RWPE2 (cell line): ENCODE measurements at regions not wholly inside any gene's neighbourhood (a gene's known extent, or its start where the extent isn't known, plus 50 kb on each side); places are given as distances from the start of the nearest gene placed in this dataset.
"Not testable (repeated sequence)": the region's sequence is repeated elsewhere in the genome, so short reads cannot be mapped to it uniquely, and the experiment has no call there.

Experiments used
- ATAC-seq: fragments of 200-7000 bp; cut with Tn5 transposase; 3 replicates; pipeline ENCODE4 v1.9.1; 2021; ENCODE audit warnings: low read depth
- DNase-seq: peaks from one replicate; pipeline ENCODE4 v3.0.0-alpha.2; 2020; ENCODE audit warnings: low spot score
- H3K27ac ChIP-seq: fragments of 450-650 bp; 2 replicates; pipeline ENCODE4 v1.5.1; 2017; ENCODE audit warnings: mild to moderate bottlenecking; ENCODE audit not compliant: poor library complexity, severe bottlenecking
- H3K27me3 ChIP-seq: fragments of 250-450 bp; sonication (Bioruptor Pico); 2 replicates; pipeline ENCODE4 v1.5.1; 2021; ENCODE audit warnings: mild to moderate bottlenecking, moderate library complexity; ENCODE audit not compliant: insufficient read depth, poor library complexity, severe bottlenecking
- H3K36me3 ChIP-seq: fragments of 250-450 bp; sonication (Bioruptor Pico); 2 replicates; pipeline ENCODE4 v1.5.1; 2020; ENCODE audit warnings: low read depth, mild to moderate bottlenecking, moderate library complexity
- H3K4me1 ChIP-seq: fragments of 250-450 bp; sonication (Bioruptor Pico); 2 replicates; pipeline ENCODE4 v1.5.1; 2021; ENCODE audit warnings: mild to moderate bottlenecking, moderate library complexity; ENCODE audit not compliant: insufficient read depth, poor library complexity, severe bottlenecking
- H3K4me3 ChIP-seq: fragments of 250-450 bp; sonication (Bioruptor Pico); 2 replicates; pipeline ENCODE4 v1.5.1; 2021; ENCODE audit warnings: mild to moderate bottlenecking, moderate library complexity; ENCODE audit not compliant: severe bottlenecking
- H3K9me3 ChIP-seq: fragments of 250-450 bp; sonication (Bioruptor Pico); 2 replicates; pipeline ENCODE4 v1.5.1; 2021; ENCODE audit warnings: mild to moderate bottlenecking, moderate library complexity; ENCODE audit not compliant: severe bottlenecking
- TF ChIP-seq, protein P1 (sequence below): fragments of 450-650 bp; IDR thresholded peaks from one replicate; pipeline ENCODE4 v1.5.1; 2017; ENCODE audit warnings: mild to moderate bottlenecking, moderate library complexity; ENCODE audit not compliant: poor library complexity, severe bottlenecking

DNA sequence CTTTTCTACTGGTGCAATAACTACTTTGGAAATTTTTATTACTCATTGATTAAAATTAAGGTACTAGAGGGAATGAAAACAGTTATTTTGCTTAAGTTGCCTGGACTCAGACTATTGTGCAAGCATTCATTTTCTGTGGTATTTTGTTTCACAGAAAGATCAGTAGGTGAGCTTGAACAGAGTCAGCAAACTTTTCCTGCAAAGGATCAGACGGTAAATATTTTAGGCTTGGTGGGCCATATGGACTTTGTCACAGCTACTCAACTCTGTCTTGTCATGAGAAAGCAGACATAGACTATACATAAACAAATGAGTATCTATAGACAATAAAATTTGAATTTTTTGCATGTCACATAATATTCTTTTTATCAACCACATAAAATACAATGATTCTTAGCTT, 1036.4 kb downstream of the NR2F1-AS1 start:
- H3K4me1 ChIP-seq: no peaks in the 10 kb centered on the region
- no peak for DNase-seq
- no peak for ATAC-seq

DNA sequence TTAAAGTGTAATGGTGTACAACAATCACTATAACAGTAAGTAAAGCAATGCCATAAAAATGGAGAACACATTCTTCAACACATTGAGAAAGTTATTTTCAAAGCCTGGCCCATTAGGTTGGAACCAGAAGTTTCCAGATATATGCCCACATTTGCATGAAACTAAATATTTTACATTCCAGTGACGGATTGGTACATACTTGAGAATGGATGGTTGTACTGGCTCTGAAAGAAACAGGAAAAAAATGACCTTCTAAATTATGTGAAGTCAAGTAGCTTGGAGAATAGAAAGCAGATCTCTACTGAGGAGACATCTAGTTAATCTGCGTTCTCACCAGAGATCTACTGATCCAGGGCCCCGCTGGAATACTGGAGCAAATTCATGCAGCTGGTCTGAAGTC, 1037.0 kb downstream of the NR2F1-AS1 start:
- Histone ChIP-seq H3K4me1 (no peaks in the 10 kb centered on the region), H3K27me3 (no peaks in the 10 kb centered on the region), H3K27ac (no peak overlapping the region), H3K36me3 (no peaks in the 10 kb centered on the region), H3K9me3 (no peaks in the 10 kb centered on the region), H3K4me3 (no peak overlapping the region)
- TF ChIP-seq, protein P1, sequence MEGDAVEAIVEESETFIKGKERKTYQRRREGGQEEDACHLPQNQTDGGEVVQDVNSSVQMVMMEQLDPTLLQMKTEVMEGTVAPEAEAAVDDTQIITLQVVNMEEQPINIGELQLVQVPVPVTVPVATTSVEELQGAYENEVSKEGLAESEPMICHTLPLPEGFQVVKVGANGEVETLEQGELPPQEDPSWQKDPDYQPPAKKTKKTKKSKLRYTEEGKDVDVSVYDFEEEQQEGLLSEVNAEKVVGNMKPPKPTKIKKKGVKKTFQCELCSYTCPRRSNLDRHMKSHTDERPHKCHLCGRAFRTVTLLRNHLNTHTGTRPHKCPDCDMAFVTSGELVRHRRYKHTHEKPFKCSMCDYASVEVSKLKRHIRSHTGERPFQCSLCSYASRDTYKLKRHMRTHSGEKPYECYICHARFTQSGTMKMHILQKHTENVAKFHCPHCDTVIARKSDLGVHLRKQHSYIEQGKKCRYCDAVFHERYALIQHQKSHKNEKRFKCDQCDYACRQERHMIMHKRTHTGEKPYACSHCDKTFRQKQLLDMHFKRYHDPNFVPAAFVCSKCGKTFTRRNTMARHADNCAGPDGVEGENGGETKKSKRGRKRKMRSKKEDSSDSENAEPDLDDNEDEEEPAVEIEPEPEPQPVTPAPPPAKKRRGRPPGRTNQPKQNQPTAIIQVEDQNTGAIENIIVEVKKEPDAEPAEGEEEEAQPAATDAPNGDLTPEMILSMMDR: no peak
- DNase-seq (no peak), ATAC-seq (no peak)

More for the DNA sequence above, 1036.4 kb downstream of the NR2F1-AS1 start:
- Histone ChIP-seq H3K4me3 (no peak overlapping the region), H3K27ac (no peak overlapping the region), H3K9me3 (no peaks in the 10 kb centered on the region), H3K36me3 (no peaks in the 10 kb centered on the region), H3K27me3 (no peaks in the 10 kb centered on the region)
- TF ChIP-seq, protein P1: no peak

DNA sequence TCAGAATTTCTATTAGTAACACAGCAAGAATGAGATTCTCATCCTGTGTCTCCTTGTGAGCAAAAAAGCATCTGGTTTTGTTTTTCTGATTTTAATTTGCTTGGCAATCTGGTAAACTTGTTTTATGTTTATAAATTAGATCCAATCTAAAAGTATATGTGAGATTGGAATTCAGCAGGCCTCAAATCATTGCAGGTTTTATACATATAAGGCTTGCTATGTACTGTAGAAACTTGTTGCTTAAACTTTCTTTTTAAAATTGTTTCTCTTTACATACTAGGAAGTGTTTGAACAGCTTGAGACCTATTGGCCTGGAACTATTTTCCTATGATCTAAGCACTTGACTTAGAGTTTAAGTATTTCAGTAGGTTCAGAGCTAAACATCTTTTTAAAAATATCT, 1037.8 kb downstream of the NR2F1-AS1 start:
- no peak for DNase-seq
- Histone ChIP-seq H3K4me1 (no peaks in the 10 kb centered on the region), H3K9me3 (no peaks in the 10 kb centered on the region), H3K27ac (no peak overlapping the region), H3K27me3 (no peaks in the 10 kb centered on the region), H3K4me3 (no peak overlapping the region), H3K36me3 (no peaks in the 10 kb centered on the region)
- TF ChIP-seq, protein P1: no peak
- ATAC-seq: no peak

DNA sequence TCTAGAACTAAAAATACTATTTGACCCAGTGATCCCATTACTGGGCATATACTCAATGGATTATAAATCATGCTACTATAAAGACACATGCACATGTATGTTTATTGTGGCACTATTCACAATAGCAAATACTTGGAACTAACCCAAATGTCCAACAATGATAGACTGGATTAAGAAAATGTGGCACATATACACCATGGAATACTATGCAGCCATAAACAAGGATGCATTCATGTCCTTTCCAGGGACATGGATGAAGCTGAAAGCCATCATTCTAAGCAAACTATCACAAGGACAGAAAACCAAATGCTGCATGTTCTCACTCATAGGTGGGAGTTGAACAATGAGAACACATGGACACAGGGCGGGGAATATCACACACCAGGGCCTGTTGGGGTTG, 1039.0 kb downstream of the NR2F1-AS1 start:
- H3K4me3 ChIP-seq, DNase-seq, H3K9me3 ChIP-seq: not testable (repeated sequence)

DNA sequence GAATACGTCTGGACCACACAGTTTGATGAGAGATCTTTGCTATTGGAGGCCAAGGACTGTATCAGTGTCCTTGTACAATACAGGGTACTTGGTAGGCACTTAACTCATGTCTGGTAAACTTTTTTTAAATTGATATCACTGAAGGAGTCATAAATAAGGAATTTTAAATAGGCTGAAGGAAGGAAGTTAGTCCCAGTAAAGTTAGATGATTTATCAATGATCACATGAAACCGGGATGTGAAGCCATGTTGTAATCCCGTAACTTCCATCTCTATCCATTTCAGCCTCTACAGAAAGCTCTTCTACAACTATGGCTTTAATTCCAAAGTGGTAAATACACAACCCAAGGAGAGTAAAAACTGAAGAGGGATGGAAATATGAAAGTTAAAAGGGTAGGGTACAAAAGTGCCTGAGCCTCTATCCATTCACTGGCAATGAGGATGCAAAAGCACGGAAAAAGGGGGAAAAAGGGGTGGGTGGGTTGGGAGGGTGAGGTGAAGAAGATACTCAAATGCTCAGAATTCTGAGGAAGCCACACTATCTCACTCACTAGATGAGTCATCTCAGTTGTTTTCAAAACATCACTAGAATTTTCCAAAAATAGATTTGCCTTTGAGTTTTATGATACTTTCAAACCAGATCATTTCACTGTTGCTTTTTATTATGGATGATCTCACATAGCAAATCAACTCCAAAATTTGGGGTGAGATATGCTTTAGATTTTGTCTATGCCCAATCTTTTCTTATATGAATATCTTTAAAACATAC, 1053.5 kb downstream of the NR2F1-AS1 start:
- Histone ChIP-seq H3K4me1 (no peaks in the 10 kb centered on the region), H3K27ac (no peak overlapping the region), H3K4me3 (no peak overlapping the region), H3K36me3 (no peaks in the 10 kb centered on the region), H3K27me3 (no peaks in the 10 kb centered on the region), H3K9me3 (no peaks in the 10 kb centered on the region)
- DNase-seq (no peak), ATAC-seq (no peak)
- TF ChIP-seq, protein P1: no peak

More for the DNA sequence above, 1039.0 kb downstream of the NR2F1-AS1 start:
- not testable (repeated sequence) for H3K36me3 ChIP-seq, H3K27me3 ChIP-seq, ATAC-seq, H3K4me1 ChIP-seq, H3K27ac ChIP-seq
